ENCODE measurements at regions not wholly inside any gene's neighbourhood (a gene's known extent, or its start where the extent isn't known, plus 50 kb on each side); places are given as distances from the start of the nearest gene placed in this dataset.
"Not testable (repeated sequence)": the region's sequence is repeated elsewhere in the genome, so short reads cannot be mapped to it uniquely, and the experiment has no call there.

- DNase-seq = no peak
These were observed 464.4 kb upstream of the TUSC1 start for GRCh38 chr9:26142631-26143030.

GRCh38 chr9:26142201-26142600 lies 464.0 kb upstream of the TUSC1 start:
- DNase-seq = no peak

GRCh38 chr9:26133537-26133936 lies 455.3 kb upstream of the TUSC1 start:
- no peak for DNase-seq

- no peak for DNase-seq
These were observed 454.6 kb upstream of the TUSC1 start for GRCh38 chr9:26132746-26133312.

- DNase-seq = no peak
These were observed 453.6 kb upstream of the TUSC1 start for GRCh38 chr9:26131886-26132285.

GRCh38 chr9:26129217-26129616 lies 451.0 kb upstream of the TUSC1 start:
- DNase-seq = no peak

- DNase-seq = no peak
These were observed 447.4 kb upstream of the TUSC1 start for GRCh38 chr9:26125693-26126092.

- DNase-seq = not testable (repeated sequence)
These were observed 437.8 kb upstream of the TUSC1 start for GRCh38 chr9:26116085-26116484.

GRCh38 chr9:26112724-26113123 lies 434.5 kb upstream of the TUSC1 start:
- DNase-seq = no peak

GRCh38 chr9:26086396-26086795 lies 408.2 kb upstream of the TUSC1 start:
- DNase-seq = no peak

- no peak for DNase-seq
These were observed 403.6 kb upstream of the TUSC1 start for GRCh38 chr9:26081847-26082246.

GRCh38 chr9:26078706-26079105 lies 400.5 kb upstream of the TUSC1 start:
- DNase-seq = no peak

GRCh38 chr9:26077860-26078259 lies 399.6 kb upstream of the TUSC1 start:
- DNase-seq = no peak

- DNase-seq = no peak
These were observed 389.4 kb upstream of the TUSC1 start for GRCh38 chr9:26067608-26068007.

GRCh38 chr9:26066237-26066636 lies 388.0 kb upstream of the TUSC1 start:
- no peak for DNase-seq

- DNase-seq = no peak
These were observed 383.8 kb upstream of the TUSC1 start for GRCh38 chr9:26061948-26062575.

GRCh38 chr9:26058111-26058895 lies 380.1 kb upstream of the TUSC1 start:
- no peak for DNase-seq

- no peak for DNase-seq
These were observed 378.8 kb upstream of the TUSC1 start for GRCh38 chr9:26057050-26057449.

GRCh38 chr9:26054600-26055520 lies 376.6 kb upstream of the TUSC1 start:
- no peak for DNase-seq

- no peak for DNase-seq
These were observed 375.7 kb upstream of the TUSC1 start for GRCh38 chr9:26053954-26054353.

GRCh38 chr9:26043431-26043830 lies 365.2 kb upstream of the TUSC1 start:
- no peak for DNase-seq

- DNase-seq = no peak
These were observed 356.5 kb upstream of the TUSC1 start for GRCh38 chr9:26034786-26035185.

GRCh38 chr9:26033336-26033735 lies 355.1 kb upstream of the TUSC1 start:
- DNase-seq = no peak
